ENCODE measurements at regions not wholly inside any gene's neighbourhood (a gene's known extent, or its start where the extent isn't known, plus 50 kb on each side); places are given as distances from the start of the nearest gene placed in this dataset.
A peak's percentile ranks its signal among the peaks of the same experiment; 100 is the strongest.

- no peak for ATAC-seq
- TF ChIP-seq GLIS3 (CRISPR knock-in tag; IDR thresholded peaks at IDR 0.05) (no peak), ZNF565 (CRISPR knock-in tag; conservative IDR thresholded peaks at IDR 0.05; ENCODE audit: low read depth) (no peak), ESRRG (CRISPR knock-in tag; IDR thresholded peaks at IDR 0.05) (no peak), CSDC2 (CRISPR knock-in tag; IDR thresholded peaks at IDR 0.05) (no peak), ZC3H10 (CRISPR knock-in tag; IDR thresholded peaks at IDR 0.05) (no peak), ARNTL (CRISPR knock-in tag; IDR thresholded peaks at IDR 0.05; ENCODE audit: borderline replicate concordance, low read depth) (no peak), TCF4 (CRISPR knock-in tag; IDR thresholded peaks at IDR 0.05; ENCODE audit: borderline replicate concordance) (no peak), ZFP3 (CRISPR knock-in tag; IDR thresholded peaks at IDR 0.05) (no peak; the same call in 1 of the 2 replicates), PPARA (CRISPR knock-in tag; IDR thresholded peaks at IDR 0.05; ENCODE audit: borderline replicate concordance) (no peak), POU6F1 (CRISPR knock-in tag; IDR thresholded peaks at IDR 0.05; ENCODE audit: borderline replicate concordance, low read depth) (no peak), ZFP30 (CRISPR knock-in tag; IDR thresholded peaks at IDR 0.05) (no peak), SNAI2 (CRISPR knock-in tag; IDR thresholded peaks at IDR 0.05) (no peak), CREB5 (CRISPR knock-in tag; IDR thresholded peaks at IDR 0.05; ENCODE audit: low read depth) (no peak), CSRNP3 (CRISPR knock-in tag; IDR thresholded peaks at IDR 0.05) (no peak), ISL1 (CRISPR knock-in tag; IDR thresholded peaks at IDR 0.05) (no peak), RARB (CRISPR knock-in tag; IDR thresholded peaks at IDR 0.05) (no peak), TOX (CRISPR knock-in tag; IDR thresholded peaks at IDR 0.05; ENCODE audit: borderline replicate concordance) (no peak), TSHZ2 (CRISPR knock-in tag; IDR thresholded peaks at IDR 0.05) (no peak)
Measured at GRCh38 chr4:125626946-125627345, 312.2 kb downstream of the FAT4 start.

- TF ChIP-seq TCF4 (CRISPR knock-in tag; IDR thresholded peaks at IDR 0.05; ENCODE audit: borderline replicate concordance) (no peak), TSHZ2 (CRISPR knock-in tag; IDR thresholded peaks at IDR 0.05) (no peak), ISL1 (CRISPR knock-in tag; IDR thresholded peaks at IDR 0.05) (no peak), TOX (CRISPR knock-in tag; IDR thresholded peaks at IDR 0.05; ENCODE audit: borderline replicate concordance) (no peak), ZNF8 (CRISPR knock-in tag; IDR thresholded peaks at IDR 0.05) (no peak), POU6F1 (CRISPR knock-in tag; IDR thresholded peaks at IDR 0.05; ENCODE audit: borderline replicate concordance, low read depth) (no peak)
- peak; percentile 55 for ATAC-seq
Measured at GRCh38 chr4:125639182-125639621, 324.4 kb downstream of the FAT4 start.
